CD4-positive, alpha-beta T cell (primary cell): ENCODE measurements at regions not wholly inside any gene's neighbourhood (a gene's known extent, or its start where the extent isn't known, plus 50 kb on each side); places are given as distances from the start of the nearest gene placed in this dataset.
"Not testable (repeated sequence)": the region's sequence is repeated elsewhere in the genome, so short reads cannot be mapped to it uniquely, and the experiment has no call there.

Source experiments
- ATAC-seq: fragments of 200-7000 bp; cut with Tn5 transposase; one replicate; pipeline ENCODE4 v1.10.0; 2022; ENCODE audit warnings: mild to moderate bottlenecking; ENCODE audit not compliant: poor library complexity
- CTCF ChIA-PET: fragments of 350-600 bp; sonication (Branson Sonifier 250); formaldehyde crosslinking; loops from one replicate; lab custom pipeline; 2021; ENCODE audit warnings: antibody characterized with exemption, inconsistent platforms; lab: Charles Lee
- POLR2A ChIA-PET: fragments of 350-600 bp; sonication (Branson Sonifier 250); formaldehyde crosslinking; loops from one replicate; lab custom pipeline; 2021; ENCODE audit warnings: antibody characterized with exemption, inconsistent platforms; lab: Charles Lee
- DNase-seq, 14 experiments: peaks; one replicate each; pipeline ENCODE4 v3.0.0-alpha.2; 2013 to 2020; ENCODE audit warnings: mixed read lengths in 2 of 14
- H3K27ac ChIP-seq, 2 donors: one replicate each; pipeline versions ENCODE4 v1.5.1 to v1.7.0; 2013; ENCODE audit warnings: low read length in 2 of 2, low read depth in 1 of 2, mild to moderate bottlenecking in 1 of 2
- H3K27me3 ChIP-seq, 2 experiments: 1 replicate in 1 of 2; 2 replicates in 1 of 2; pipeline versions ENCODE4 v1.6.1 to v1.7.0; 2013; ENCODE audit warnings: low read length in 2 of 2, control low read depth in 1 of 2, mild to moderate bottlenecking in 1 of 2, moderate library complexity in 1 of 2; ENCODE audit not compliant: insufficient read depth in 2 of 2, control insufficient read depth in 1 of 2
- H3K36me3 ChIP-seq: one replicate; pipeline ENCODE4 v1.6.1; 2013; ENCODE audit warnings: low read length, control low read depth; ENCODE audit not compliant: insufficient read depth
- H3K4me1 ChIP-seq: one replicate; pipeline ENCODE4 v1.6.1; 2013; ENCODE audit warnings: low read length, control low read depth; ENCODE audit not compliant: insufficient read depth
- H3K4me3 ChIP-seq: one replicate; pipeline ENCODE4 v1.5.1; 2013; ENCODE audit warnings: mild to moderate bottlenecking, low read length, moderate library complexity
- H3K9me3 ChIP-seq, 2 experiments: 1 replicate in 1 of 2; 2 replicates in 1 of 2; pipeline versions ENCODE4 v1.6.1 to v1.7.0; 2013; ENCODE audit warnings: low read length in 2 of 2, mild to moderate bottlenecking in 2 of 2, control low read depth in 1 of 2, moderate library complexity in 1 of 2; ENCODE audit not compliant: control insufficient read depth in 1 of 2, insufficient read depth in 1 of 2
- H3K27ac Mint-ChIP-seq: one replicate; pipeline ENCODE4 v1.8.0; 2020; ENCODE audit warnings: mixed read lengths
- H3K27me3 Mint-ChIP-seq: one replicate; pipeline ENCODE4 v1.8.0; 2021; ENCODE audit warnings: mixed read lengths
- H3K36me3 Mint-ChIP-seq: one replicate; pipeline ENCODE4 v1.8.0; 2021; ENCODE audit warnings: low read depth, mixed read lengths
- H3K4me1 Mint-ChIP-seq: one replicate; pipeline ENCODE4 v1.8.0; 2021; ENCODE audit warnings: low read depth, mixed read lengths
- H3K4me3 Mint-ChIP-seq: one replicate; pipeline ENCODE4 v1.8.0; 2020; ENCODE audit warnings: mild to moderate bottlenecking, mixed read lengths
- H3K9me3 Mint-ChIP-seq: one replicate; pipeline ENCODE4 v1.8.0; 2020; ENCODE audit warnings: mixed read lengths
- CTCF ChIP-seq: fragments of 200-600 bp; IDR thresholded peaks from one replicate; pipeline ENCODE4 v1.8.0; 2022; ENCODE audit warnings: antibody characterized with exemption, mild to moderate bottlenecking
- intact Hi-C, 2 experiments: fragments of 100-400 bp; cut with DNase I in 1 of 2; cut with micrococcal nuclease in 1 of 2; formaldehyde crosslinking; loops; one replicate each; pipeline versions ENCODE4 v1.15.1 to v1.9.0; 2023 to 2025; cut with DNase I, micrococcal nuclease

- Mint-ChIP-seq H3K4me3 (no peak overlapping the region), H3K4me1 (no peaks in the 10 kb centered on the region)
- no peak for ATAC-seq
Measured at GRCh38 chr10:121392657-121393056, 205.6 kb downstream of the FGFR2 start.

GRCh38 chr10:121393522-121393921 is 204.7 kb downstream of the FGFR2 start:
- Histone ChIP-seq H3K4me1 (no peaks in the 10 kb centered on the region), H3K4me3 (no peak overlapping the region), H3K36me3 (no peaks in the 10 kb centered on the region), H3K9me3 (no peaks in the 10 kb centered on the region), H3K27ac (no peak overlapping the region), H3K27me3 (no peaks in the 10 kb centered on the region)
- no peaks in the 10 kb centered on the region for H3K36me3 Mint-ChIP-seq
- DNase-seq = no peak
- ChIA-PET CTCF (no interaction called here), POLR2A (no interaction called here)
- no peak overlapping the region for H3K27ac Mint-ChIP-seq
- H3K4me1 Mint-ChIP-seq = no peaks in the 10 kb centered on the region
- intact Hi-C loops = no loop called here
- no peak for TF ChIP-seq CTCF
- H3K27me3 Mint-ChIP-seq = no peaks in the 10 kb centered on the region
- H3K9me3 Mint-ChIP-seq = no peaks in the 10 kb centered on the region
- H3K4me3 Mint-ChIP-seq = no peak overlapping the region
- ATAC-seq = no peak

More at GRCh38 chr10:121392657-121393056, 205.6 kb downstream of the FGFR2 start:
- CTCF ChIA-PET = no interaction called here
- intact Hi-C loops = no loop called here
- no peaks in the 10 kb centered on the region for H3K4me1 ChIP-seq
- TF ChIP-seq CTCF = no peak
- Mint-ChIP-seq H3K36me3 (no peaks in the 10 kb centered on the region), H3K27me3 (no peaks in the 10 kb centered on the region), H3K9me3 (no peaks in the 10 kb centered on the region), H3K27ac (no peak overlapping the region)
- no peak overlapping the region for H3K4me3 ChIP-seq
- H3K9me3 ChIP-seq = no peaks in the 10 kb centered on the region
- POLR2A ChIA-PET = no interaction called here
- H3K27ac ChIP-seq = no peak overlapping the region
- H3K36me3 ChIP-seq = no peaks in the 10 kb centered on the region
- DNase-seq = no peak
- H3K27me3 ChIP-seq = no peaks in the 10 kb centered on the region

GRCh38 chr10:121400507-121400906 is 197.7 kb downstream of the FGFR2 start:
- H3K4me1 ChIP-seq, H3K27ac ChIP-seq, H3K4me1 Mint-ChIP-seq, H3K27me3 Mint-ChIP-seq, H3K27me3 ChIP-seq, H3K4me3 Mint-ChIP-seq, intact Hi-C loops, H3K4me3 ChIP-seq, H3K36me3 ChIP-seq, H3K36me3 Mint-ChIP-seq, ATAC-seq, DNase-seq, H3K9me3 ChIP-seq, H3K27ac Mint-ChIP-seq, POLR2A ChIA-PET, H3K9me3 Mint-ChIP-seq, CTCF ChIA-PET: not testable (repeated sequence)

GRCh38 chr10:121403527-121403926 is 194.7 kb downstream of the FGFR2 start:
- no peak for ATAC-seq
- intact Hi-C loops = no loop called here

More at GRCh38 chr10:121403527-121403926, 194.7 kb downstream of the FGFR2 start:
- H3K4me3 Mint-ChIP-seq = no peak overlapping the region
- no peak for DNase-seq
- H3K27ac Mint-ChIP-seq = no peak overlapping the region
- H3K27me3 ChIP-seq = no peaks in the 10 kb centered on the region
- no peaks in the 10 kb centered on the region for H3K4me1 Mint-ChIP-seq
- ChIA-PET POLR2A (no interaction called here), CTCF (no interaction called here)
- H3K36me3 Mint-ChIP-seq = no peaks in the 10 kb centered on the region
- no peaks in the 10 kb centered on the region for H3K4me1 ChIP-seq
- no peaks in the 10 kb centered on the region for H3K9me3 Mint-ChIP-seq
- no peak for TF ChIP-seq CTCF
- H3K27ac ChIP-seq = no peak overlapping the region
- H3K4me3 ChIP-seq = no peak overlapping the region
- no peaks in the 10 kb centered on the region for H3K36me3 ChIP-seq
- H3K9me3 ChIP-seq = peaks cover 0 to 6% of the 10 kb centered on the region in 2 experiments
- no peaks in the 10 kb centered on the region for H3K27me3 Mint-ChIP-seq
